ENCODE measurements at regions not wholly inside any gene's neighbourhood (a gene's known extent, or its start where the extent isn't known, plus 50 kb on each side); places are given as distances from the start of the nearest gene placed in this dataset.

DNA sequence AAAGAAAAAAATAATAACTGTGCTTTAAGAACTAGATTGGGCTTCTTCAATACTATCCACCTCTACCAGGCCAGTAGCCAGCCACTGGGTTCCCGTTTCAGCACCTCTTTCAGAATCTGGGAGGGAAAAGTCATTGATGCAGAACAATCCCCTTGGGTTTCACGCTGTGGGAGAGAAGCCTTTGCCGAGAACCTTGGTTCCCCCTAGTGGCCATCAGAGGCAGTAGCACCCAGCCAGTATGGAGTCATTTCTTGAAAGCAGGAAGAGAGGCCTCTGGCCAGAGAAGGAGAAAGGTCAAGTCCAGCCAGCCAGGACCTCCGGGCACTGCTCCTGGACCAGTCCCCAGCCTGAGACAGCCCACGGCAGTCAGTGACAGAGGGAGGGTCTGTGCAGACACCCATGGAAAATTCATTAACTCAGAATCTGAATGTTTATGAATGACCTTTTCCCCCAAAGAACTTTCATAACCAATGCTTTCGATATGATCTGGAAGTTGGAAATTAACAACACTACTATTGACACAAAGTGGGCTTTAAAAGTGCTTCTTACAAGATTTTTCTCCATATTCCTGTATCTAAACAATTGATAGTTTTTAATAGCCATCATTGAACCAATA lies 51.2 kb upstream of the CDH5 start:
- Histone ChIP-seq H2AFZ (ENCODE audit: low read length, unreplicated experiment) (peak overlapping the region; percentile 40), H3K4me1 (ENCODE audit: control insufficient read depth, insufficient read depth, low read length, unreplicated experiment) (peaks cover 4% of the 10 kb centered on the region), H3K27ac (ENCODE audit: low read depth, low read length) (no peak overlapping the region), H3K79me2 (ENCODE audit: control insufficient read depth, insufficient read depth, low read length, unreplicated experiment) (no peaks in the 10 kb centered on the region), H3K36me3 (ENCODE audit: insufficient read depth, low read length) (no peaks in the 10 kb centered on the region), H3K27me3 (ENCODE audit: insufficient read depth, low read length) (peaks cover 24% of the 10 kb centered on the region; the same call in 1 of the 2 replicates), H3K4me3 (ENCODE audit: low read depth, low read length) (no peak overlapping the region)

DNA sequence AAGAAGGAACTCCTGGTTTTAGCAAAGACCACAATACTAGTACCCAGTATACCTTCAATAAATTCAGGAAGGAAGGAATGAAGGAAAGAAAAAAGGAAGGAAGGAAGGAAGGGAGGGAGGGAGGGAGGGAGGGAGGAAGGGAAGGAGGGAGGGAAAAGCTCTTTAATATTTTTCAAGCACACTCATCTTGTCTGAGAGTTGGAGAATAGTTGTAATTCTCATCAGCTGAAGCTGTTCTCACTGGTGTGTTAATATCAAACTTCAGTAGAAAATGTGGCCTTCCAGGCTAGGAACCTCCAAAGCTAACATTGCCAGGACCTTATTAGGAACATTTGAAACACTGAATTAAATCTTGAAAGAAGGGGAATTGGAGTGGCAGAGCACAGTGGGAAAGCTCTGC lies 55.2 kb upstream of the CDH5 start:
- peaks cover 4% of the 10 kb centered on the region for H3K4me1 ChIP-seq (ENCODE audit: control insufficient read depth, insufficient read depth, low read length, unreplicated experiment)
- H3K36me3 ChIP-seq (ENCODE audit: insufficient read depth, low read length), result no peaks in the 10 kb centered on the region
- H3K27ac ChIP-seq (ENCODE audit: low read depth, low read length), result no peak overlapping the region
- no peaks in the 10 kb centered on the region for H3K79me2 ChIP-seq (ENCODE audit: control insufficient read depth, insufficient read depth, low read length, unreplicated experiment)
- peaks cover 41% of the 10 kb centered on the region for H3K27me3 ChIP-seq (ENCODE audit: insufficient read depth, low read length)
- no peak overlapping the region for H2AFZ ChIP-seq (ENCODE audit: low read length, unreplicated experiment)
- no peak overlapping the region for H3K4me3 ChIP-seq (ENCODE audit: low read depth, low read length)

DNA sequence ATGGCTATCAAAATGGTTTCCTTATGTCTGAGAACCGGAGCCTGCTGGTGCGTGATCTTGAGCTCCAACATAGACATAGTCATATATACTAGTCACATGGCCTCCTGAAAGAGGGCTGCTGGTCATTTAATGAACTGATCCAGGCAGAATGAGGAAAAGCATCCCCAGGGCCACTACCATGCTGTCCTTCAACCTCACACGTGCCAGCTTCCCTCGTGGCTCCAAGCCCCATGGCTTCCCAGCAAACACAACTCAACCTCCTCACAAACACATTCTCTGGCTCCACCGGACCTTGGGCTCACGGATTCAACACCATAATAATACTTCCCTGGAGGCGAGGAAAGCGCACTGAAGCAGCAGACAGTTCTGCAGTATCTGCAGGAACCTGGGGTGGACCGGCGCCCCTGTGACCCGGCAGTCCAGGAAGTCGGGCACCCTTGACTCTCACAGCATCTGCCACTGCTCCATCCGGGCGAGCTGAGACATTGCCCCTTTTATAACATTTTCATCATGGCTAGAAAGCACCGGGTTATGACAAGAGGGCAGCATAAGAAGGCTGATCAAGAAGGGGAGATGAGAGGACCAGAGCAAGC lies 57.2 kb upstream of the CDH5 start:
- H2AFZ ChIP-seq (ENCODE audit: low read length, unreplicated experiment), result no peak overlapping the region
- H3K79me2 ChIP-seq (ENCODE audit: control insufficient read depth, insufficient read depth, low read length, unreplicated experiment), result no peaks in the 10 kb centered on the region
- no peaks in the 10 kb centered on the region for H3K36me3 ChIP-seq (ENCODE audit: insufficient read depth, low read length)
- no peak overlapping the region for H3K4me3 ChIP-seq (ENCODE audit: low read depth, low read length)
- H3K4me1 ChIP-seq (ENCODE audit: control insufficient read depth, insufficient read depth, low read length, unreplicated experiment), result no peaks in the 10 kb centered on the region
- peaks cover 53% of the 10 kb centered on the region for H3K27me3 ChIP-seq (ENCODE audit: insufficient read depth, low read length)
- H3K27ac ChIP-seq (ENCODE audit: low read depth, low read length), result no peak overlapping the region

DNA sequence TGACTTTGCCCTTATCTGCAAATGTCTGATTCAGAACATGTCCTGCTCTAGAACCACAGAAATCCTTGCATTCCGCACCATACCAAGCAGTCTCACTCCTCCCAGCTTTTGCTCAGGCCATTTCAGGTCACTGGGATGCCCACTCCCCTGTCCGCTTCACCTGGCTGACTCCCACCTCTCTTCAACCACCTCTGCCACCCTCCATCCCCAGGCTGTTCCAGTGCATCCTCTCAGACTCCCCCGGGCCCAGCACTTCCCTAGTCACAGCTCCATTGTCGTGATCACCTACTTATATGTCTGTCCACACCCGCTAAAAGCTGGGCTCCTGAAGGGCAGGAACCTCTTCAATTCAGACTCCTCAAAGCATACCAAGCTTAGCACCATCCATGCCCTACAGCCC lies 58.4 kb upstream of the CDH5 start:
- Histone ChIP-seq H3K36me3 (ENCODE audit: insufficient read depth, low read length) (no peaks in the 10 kb centered on the region), H3K4me3 (ENCODE audit: low read depth, low read length) (no peak overlapping the region), H3K4me1 (ENCODE audit: control insufficient read depth, insufficient read depth, low read length, unreplicated experiment) (no peaks in the 10 kb centered on the region), H3K79me2 (ENCODE audit: control insufficient read depth, insufficient read depth, low read length, unreplicated experiment) (no peaks in the 10 kb centered on the region), H2AFZ (ENCODE audit: low read length, unreplicated experiment) (no peak overlapping the region), H3K27ac (ENCODE audit: low read depth, low read length) (no peak overlapping the region), H3K27me3 (ENCODE audit: insufficient read depth, low read length) (peaks cover 57% of the 10 kb centered on the region)

DNA sequence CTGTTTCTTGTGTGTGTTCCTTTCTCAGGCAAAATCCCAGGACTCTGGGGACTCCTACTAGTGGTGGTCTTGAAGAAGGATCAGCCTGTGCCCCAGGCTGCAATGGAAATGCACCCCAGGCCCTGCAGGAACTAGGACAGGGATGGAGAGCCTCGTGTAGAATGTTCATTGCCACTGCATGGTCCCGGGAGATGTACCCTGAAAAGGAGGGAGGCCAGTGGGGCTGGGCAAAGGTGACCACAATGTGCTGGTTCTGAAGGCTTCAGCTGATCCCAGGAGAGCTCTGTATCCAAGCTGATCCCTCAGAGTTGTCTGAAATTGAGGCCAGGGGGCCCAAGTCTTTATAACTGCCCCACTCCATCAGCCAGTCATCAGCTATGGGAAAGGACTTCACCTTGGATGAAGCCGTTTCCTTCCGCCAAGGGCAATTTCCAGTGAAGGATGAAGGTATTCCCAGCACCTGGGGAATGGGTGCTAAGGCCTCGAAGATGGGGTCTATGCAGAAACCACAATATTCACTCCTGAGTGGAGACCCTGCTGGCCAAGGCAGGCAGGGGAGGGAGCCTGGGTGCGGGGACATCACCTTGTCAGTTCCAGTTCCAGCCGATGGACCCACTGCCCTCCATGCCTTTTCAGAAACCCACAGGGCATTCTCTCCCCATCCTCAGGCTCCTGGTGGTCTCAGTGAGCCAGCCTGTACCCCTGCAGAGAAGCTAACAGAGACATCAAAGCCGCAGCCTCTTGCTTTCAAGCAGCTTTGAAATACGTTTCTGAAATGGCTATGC lies 59.9 kb upstream of the CDH5 start:
- H3K27me3 ChIP-seq (ENCODE audit: insufficient read depth, low read length), result peaks cover 71% of the 10 kb centered on the region
- no peak overlapping the region for H3K27ac ChIP-seq (ENCODE audit: low read depth, low read length)
- H2AFZ ChIP-seq (ENCODE audit: low read length, unreplicated experiment), result no peak overlapping the region
- H3K4me3 ChIP-seq (ENCODE audit: low read depth, low read length), result no peak overlapping the region
- no peaks in the 10 kb centered on the region for H3K36me3 ChIP-seq (ENCODE audit: insufficient read depth, low read length)
- no peaks in the 10 kb centered on the region for H3K79me2 ChIP-seq (ENCODE audit: control insufficient read depth, insufficient read depth, low read length, unreplicated experiment)
- no peaks in the 10 kb centered on the region for H3K4me1 ChIP-seq (ENCODE audit: control insufficient read depth, insufficient read depth, low read length, unreplicated experiment)

DNA sequence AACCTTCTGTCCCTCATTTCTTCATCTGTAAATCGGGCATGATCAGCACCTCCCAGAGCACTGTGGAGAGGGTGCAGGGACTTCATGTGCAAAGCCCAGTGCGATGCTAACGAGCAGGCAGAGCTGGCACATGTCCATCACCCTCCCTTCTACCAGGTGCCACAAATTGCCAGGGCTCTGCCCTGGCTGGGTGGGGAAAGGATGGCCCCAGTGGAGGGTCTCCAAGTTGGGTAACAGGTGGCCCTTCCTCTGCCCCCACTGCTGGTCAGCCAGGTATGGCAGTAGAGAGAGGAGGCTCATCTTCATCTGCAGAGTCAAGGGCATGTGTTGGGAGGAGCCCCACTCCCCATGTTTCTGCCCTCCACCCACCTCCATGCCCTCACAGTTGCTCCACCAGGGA lies 61.5 kb upstream of the CDH5 start:
- H3K4me3 ChIP-seq (ENCODE audit: low read depth, low read length), result no peak overlapping the region
- H3K27me3 ChIP-seq (ENCODE audit: insufficient read depth, low read length), result peaks cover 71% of the 10 kb centered on the region
- H3K79me2 ChIP-seq (ENCODE audit: control insufficient read depth, insufficient read depth, low read length, unreplicated experiment), result no peaks in the 10 kb centered on the region
- no peak overlapping the region for H2AFZ ChIP-seq (ENCODE audit: low read length, unreplicated experiment)
- no peaks in the 10 kb centered on the region for H3K36me3 ChIP-seq (ENCODE audit: insufficient read depth, low read length)
- H3K27ac ChIP-seq (ENCODE audit: low read depth, low read length), result no peak overlapping the region
- H3K4me1 ChIP-seq (ENCODE audit: control insufficient read depth, insufficient read depth, low read length, unreplicated experiment), result no peaks in the 10 kb centered on the region

DNA sequence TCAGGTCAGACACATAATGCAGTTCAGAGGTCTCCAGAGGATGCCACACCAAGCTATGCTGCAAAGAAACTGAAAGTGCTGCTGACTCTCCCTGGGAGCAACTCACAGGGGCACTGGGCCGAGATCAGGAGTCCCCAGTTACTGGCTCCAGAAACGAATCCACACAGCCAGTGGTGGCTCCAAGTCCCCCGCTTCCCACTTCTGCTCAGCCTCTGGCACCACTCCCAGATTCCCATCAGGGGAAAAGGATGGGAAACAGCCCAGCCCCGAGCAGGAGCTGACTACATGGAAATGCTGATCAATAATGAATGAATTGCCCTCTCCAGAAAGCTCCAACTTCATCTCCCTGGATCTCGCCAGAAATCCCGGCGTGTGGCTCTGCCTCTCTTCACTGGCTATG lies 62.3 kb upstream of the CDH5 start:
- Histone ChIP-seq H3K27ac (ENCODE audit: low read depth, low read length) (no peak overlapping the region), H3K79me2 (ENCODE audit: control insufficient read depth, insufficient read depth, low read length, unreplicated experiment) (no peaks in the 10 kb centered on the region), H3K27me3 (ENCODE audit: insufficient read depth, low read length) (peaks cover 71% of the 10 kb centered on the region), H3K4me1 (ENCODE audit: control insufficient read depth, insufficient read depth, low read length, unreplicated experiment) (no peaks in the 10 kb centered on the region), H2AFZ (ENCODE audit: low read length, unreplicated experiment) (no peak overlapping the region), H3K4me3 (ENCODE audit: low read depth, low read length) (peak overlapping the region; percentile 15; the same call in 1 of the 2 replicates), H3K36me3 (ENCODE audit: insufficient read depth, low read length) (no peaks in the 10 kb centered on the region)

DNA sequence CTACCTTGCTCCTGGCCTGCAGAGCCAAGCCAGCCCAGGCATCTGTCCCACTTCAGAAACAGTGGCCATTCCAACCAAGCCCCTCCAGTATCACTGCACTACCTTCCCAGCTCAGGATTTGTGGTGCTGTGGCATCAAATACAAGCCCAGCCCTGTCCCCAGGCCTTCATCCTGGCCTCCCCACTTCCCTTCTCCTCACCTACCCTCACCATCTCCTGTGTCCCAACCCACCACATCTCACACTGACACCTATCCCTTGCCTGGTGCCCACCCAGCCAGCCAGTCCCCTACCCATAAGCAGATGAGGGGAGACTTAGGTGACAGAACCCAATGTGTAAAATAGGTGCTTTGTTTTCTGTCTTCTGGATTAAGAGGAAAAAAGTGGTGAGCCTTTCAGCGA lies 66.0 kb upstream of the CDH5 start:
- Histone ChIP-seq H2AFZ (ENCODE audit: low read length, unreplicated experiment) (no peak overlapping the region), H3K4me1 (ENCODE audit: control insufficient read depth, insufficient read depth, low read length, unreplicated experiment) (no peaks in the 10 kb centered on the region), H3K36me3 (ENCODE audit: insufficient read depth, low read length) (no peaks in the 10 kb centered on the region), H3K4me3 (ENCODE audit: low read depth, low read length) (no peak overlapping the region), H3K27ac (ENCODE audit: low read depth, low read length) (no peak overlapping the region), H3K79me2 (ENCODE audit: control insufficient read depth, insufficient read depth, low read length, unreplicated experiment) (no peaks in the 10 kb centered on the region), H3K27me3 (ENCODE audit: insufficient read depth, low read length) (peaks cover 69% of the 10 kb centered on the region)

DNA sequence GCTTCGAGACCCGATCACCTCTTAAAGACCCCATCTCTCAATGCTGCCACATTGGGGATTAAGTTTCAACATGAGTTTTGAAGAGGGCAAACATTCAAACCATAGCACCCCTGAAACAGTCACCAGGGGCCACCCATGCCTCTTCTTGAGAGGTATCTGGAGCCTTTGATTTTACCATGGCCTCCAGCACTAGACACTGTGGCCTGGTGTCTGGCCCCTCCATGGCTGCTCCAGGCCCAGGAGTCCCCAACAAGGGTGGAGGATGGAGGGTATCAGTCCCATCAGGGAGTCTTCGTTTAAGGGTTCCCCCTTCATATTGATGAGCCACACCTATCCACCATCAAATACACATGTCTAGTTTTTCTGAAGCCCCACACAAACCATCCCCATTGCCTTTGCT lies 66.5 kb upstream of the CDH5 start:
- Histone ChIP-seq H3K36me3 (ENCODE audit: insufficient read depth, low read length) (no peaks in the 10 kb centered on the region), H3K27ac (ENCODE audit: low read depth, low read length) (no peak overlapping the region), H3K27me3 (ENCODE audit: insufficient read depth, low read length) (peaks cover 70% of the 10 kb centered on the region), H2AFZ (ENCODE audit: low read length, unreplicated experiment) (no peak overlapping the region), H3K4me3 (ENCODE audit: low read depth, low read length) (no peak overlapping the region), H3K79me2 (ENCODE audit: control insufficient read depth, insufficient read depth, low read length, unreplicated experiment) (no peaks in the 10 kb centered on the region), H3K4me1 (ENCODE audit: control insufficient read depth, insufficient read depth, low read length, unreplicated experiment) (no peaks in the 10 kb centered on the region)

DNA sequence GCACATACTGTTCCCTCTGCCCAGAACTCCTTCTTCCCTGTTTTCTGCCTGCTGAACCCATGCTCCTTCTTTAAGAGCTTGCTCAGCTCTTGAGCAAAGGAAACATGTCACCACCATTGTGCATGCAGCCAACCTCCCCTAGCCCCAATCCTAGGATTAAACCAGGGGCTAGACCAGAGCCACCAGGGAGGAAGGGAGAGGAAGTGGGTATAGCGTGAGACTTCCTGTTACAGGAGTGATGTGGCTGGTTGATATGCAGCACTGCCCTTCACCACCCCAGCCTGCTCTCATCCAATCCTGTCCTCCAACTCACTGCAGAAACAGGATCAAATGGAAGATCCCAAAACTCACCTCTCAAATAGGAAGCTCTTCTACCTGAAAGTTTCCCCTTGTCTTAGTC lies 67.1 kb upstream of the CDH5 start:
- H3K27ac ChIP-seq (ENCODE audit: low read depth, low read length), result no peak overlapping the region
- no peaks in the 10 kb centered on the region for H3K36me3 ChIP-seq (ENCODE audit: insufficient read depth, low read length)
- no peak overlapping the region for H2AFZ ChIP-seq (ENCODE audit: low read length, unreplicated experiment)
- peaks cover 70% of the 10 kb centered on the region for H3K27me3 ChIP-seq (ENCODE audit: insufficient read depth, low read length)
- no peaks in the 10 kb centered on the region for H3K79me2 ChIP-seq (ENCODE audit: control insufficient read depth, insufficient read depth, low read length, unreplicated experiment)
- no peak overlapping the region for H3K4me3 ChIP-seq (ENCODE audit: low read depth, low read length)
- H3K4me1 ChIP-seq (ENCODE audit: control insufficient read depth, insufficient read depth, low read length, unreplicated experiment), result no peaks in the 10 kb centered on the region
